ENCODE measurements at regions not wholly inside any gene's neighbourhood (a gene's known extent, or its start where the extent isn't known, plus 50 kb on each side); places are given as distances from the start of the nearest gene placed in this dataset.

DNA sequence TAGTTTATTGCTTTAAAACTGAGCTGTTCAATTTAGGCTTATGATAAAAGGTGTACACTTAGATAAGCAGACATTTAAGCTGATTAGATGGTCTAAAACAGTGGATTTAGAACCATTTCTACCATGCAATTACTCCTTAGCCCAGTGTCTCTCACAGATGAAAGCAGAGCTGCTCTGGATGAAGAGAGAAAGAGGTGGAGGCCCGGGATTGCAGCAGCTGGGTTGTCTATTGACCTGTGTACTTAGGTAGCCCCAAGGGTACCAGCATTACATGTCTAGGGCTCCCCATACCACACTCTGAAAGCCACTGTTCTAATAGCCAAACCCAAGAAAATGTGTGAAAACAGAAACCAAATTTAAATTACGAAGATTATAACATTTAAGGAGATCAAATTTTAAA, 86.0 kb upstream of the GIMD1 start (continued):
- TF ChIP-seq, protein P1, sequence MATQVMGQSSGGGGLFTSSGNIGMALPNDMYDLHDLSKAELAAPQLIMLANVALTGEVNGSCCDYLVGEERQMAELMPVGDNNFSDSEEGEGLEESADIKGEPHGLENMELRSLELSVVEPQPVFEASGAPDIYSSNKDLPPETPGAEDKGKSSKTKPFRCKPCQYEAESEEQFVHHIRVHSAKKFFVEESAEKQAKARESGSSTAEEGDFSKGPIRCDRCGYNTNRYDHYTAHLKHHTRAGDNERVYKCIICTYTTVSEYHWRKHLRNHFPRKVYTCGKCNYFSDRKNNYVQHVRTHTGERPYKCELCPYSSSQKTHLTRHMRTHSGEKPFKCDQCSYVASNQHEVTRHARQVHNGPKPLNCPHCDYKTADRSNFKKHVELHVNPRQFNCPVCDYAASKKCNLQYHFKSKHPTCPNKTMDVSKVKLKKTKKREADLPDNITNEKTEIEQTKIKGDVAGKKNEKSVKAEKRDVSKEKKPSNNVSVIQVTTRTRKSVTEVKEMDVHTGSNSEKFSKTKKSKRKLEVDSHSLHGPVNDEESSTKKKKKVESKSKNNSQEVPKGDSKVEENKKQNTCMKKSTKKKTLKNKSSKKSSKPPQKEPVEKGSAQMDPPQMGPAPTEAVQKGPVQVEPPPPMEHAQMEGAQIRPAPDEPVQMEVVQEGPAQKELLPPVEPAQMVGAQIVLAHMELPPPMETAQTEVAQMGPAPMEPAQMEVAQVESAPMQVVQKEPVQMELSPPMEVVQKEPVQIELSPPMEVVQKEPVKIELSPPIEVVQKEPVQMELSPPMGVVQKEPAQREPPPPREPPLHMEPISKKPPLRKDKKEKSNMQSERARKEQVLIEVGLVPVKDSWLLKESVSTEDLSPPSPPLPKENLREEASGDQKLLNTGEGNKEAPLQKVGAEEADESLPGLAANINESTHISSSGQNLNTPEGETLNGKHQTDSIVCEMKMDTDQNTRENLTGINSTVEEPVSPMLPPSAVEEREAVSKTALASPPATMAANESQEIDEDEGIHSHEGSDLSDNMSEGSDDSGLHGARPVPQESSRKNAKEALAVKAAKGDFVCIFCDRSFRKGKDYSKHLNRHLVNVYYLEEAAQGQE (IDR thresholded peaks at IDR 0.05; ENCODE audit: borderline replicate concordance): no peak
- TF ChIP-seq, protein P1 (CRISPR knock-in tag; IDR thresholded peaks at IDR 0.05; ENCODE audit: low read depth): no peak
- TF ChIP-seq ZKSCAN3 (CRISPR knock-in tag; IDR thresholded peaks at IDR 0.05) (no peak), KAT8 (IDR thresholded peaks at IDR 0.05; ENCODE audit: low read depth) (no peak), FOXK2 (conservative IDR thresholded peaks at IDR 0.05 in 1 of 2, IDR thresholded peaks at IDR 0.05 in 1 of 2; ENCODE audit: low read depth in 2 of 2) (no peak)
